Chondrocyte (in vitro differentiated cells): ENCODE measurements at regions not wholly inside any gene's neighbourhood (a gene's known extent, or its start where the extent isn't known, plus 50 kb on each side); places are given as distances from the start of the nearest gene placed in this dataset.

Source experiments
- DNase-seq: peaks from one replicate; pipeline ENCODE4 v3.0.0; 2021; ENCODE audit warnings: mixed read lengths, low spot score
- H3K27ac Mint-ChIP-seq: one replicate; pipeline ENCODE4 v1.8.0; 2021; ENCODE audit warnings: mild to moderate bottlenecking, moderate library complexity, mixed read lengths; ENCODE audit not compliant: unreplicated experiment
- H3K27me3 Mint-ChIP-seq: 2 replicates; pipeline ENCODE4 v1.8.0; 2021; ENCODE audit warnings: low read depth, mixed read lengths
- H3K36me3 Mint-ChIP-seq: 2 replicates; pipeline ENCODE4 v1.8.0; 2021; ENCODE audit warnings: low read depth, mixed read lengths
- H3K4me1 Mint-ChIP-seq: 2 replicates; pipeline ENCODE4 v1.8.0; 2021; ENCODE audit warnings: low read depth, mild to moderate bottlenecking, mixed read lengths
- H3K4me3 Mint-ChIP-seq: one replicate; pipeline ENCODE4 v1.8.0; 2021; ENCODE audit warnings: mild to moderate bottlenecking, moderate library complexity, mixed read lengths; ENCODE audit not compliant: unreplicated experiment
- H3K9me3 Mint-ChIP-seq: 2 replicates; pipeline ENCODE4 v1.8.0; 2021; ENCODE audit warnings: low read depth, mixed read lengths
- TF ChIP-seq, protein P1 (sequence below): fragments of 200-600 bp; sonication (generic); IDR thresholded peaks from 2 replicates; pipeline ENCODE4 v1.5.0; 2021; ENCODE audit warnings: antibody characterized with exemption, mild to moderate bottlenecking, moderate library complexity

- DNase-seq: no peak
- H3K4me3 Mint-ChIP-seq: no peak overlapping the region
- TF ChIP-seq, protein P1, sequence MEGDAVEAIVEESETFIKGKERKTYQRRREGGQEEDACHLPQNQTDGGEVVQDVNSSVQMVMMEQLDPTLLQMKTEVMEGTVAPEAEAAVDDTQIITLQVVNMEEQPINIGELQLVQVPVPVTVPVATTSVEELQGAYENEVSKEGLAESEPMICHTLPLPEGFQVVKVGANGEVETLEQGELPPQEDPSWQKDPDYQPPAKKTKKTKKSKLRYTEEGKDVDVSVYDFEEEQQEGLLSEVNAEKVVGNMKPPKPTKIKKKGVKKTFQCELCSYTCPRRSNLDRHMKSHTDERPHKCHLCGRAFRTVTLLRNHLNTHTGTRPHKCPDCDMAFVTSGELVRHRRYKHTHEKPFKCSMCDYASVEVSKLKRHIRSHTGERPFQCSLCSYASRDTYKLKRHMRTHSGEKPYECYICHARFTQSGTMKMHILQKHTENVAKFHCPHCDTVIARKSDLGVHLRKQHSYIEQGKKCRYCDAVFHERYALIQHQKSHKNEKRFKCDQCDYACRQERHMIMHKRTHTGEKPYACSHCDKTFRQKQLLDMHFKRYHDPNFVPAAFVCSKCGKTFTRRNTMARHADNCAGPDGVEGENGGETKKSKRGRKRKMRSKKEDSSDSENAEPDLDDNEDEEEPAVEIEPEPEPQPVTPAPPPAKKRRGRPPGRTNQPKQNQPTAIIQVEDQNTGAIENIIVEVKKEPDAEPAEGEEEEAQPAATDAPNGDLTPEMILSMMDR: no peak
- H3K36me3 Mint-ChIP-seq: no peaks in the 10 kb centered on the region
- peaks cover 25% of the 10 kb centered on the region for H3K4me1 Mint-ChIP-seq
- H3K27me3 Mint-ChIP-seq: no peaks in the 10 kb centered on the region
- no peaks in the 10 kb centered on the region for H3K9me3 Mint-ChIP-seq
- no peak overlapping the region for H3K27ac Mint-ChIP-seq
Measured at GRCh38 chr2:220224691-220225543, 597.5 kb downstream of the SLC4A3 start.

GRCh38 chr2:220226076-220226475, 598.6 kb downstream of the SLC4A3 start:
- no peak overlapping the region for H3K27ac Mint-ChIP-seq

GRCh38 chr2:220226546-220226945, 599.1 kb downstream of the SLC4A3 start:
- TF ChIP-seq, protein P1: no peak
- H3K9me3 Mint-ChIP-seq: no peaks in the 10 kb centered on the region
- H3K27ac Mint-ChIP-seq: no peak overlapping the region
- peaks cover 25% of the 10 kb centered on the region for H3K4me1 Mint-ChIP-seq
- no peaks in the 10 kb centered on the region for H3K36me3 Mint-ChIP-seq
- H3K4me3 Mint-ChIP-seq: no peak overlapping the region
- no peak for DNase-seq
- H3K27me3 Mint-ChIP-seq: no peaks in the 10 kb centered on the region

More at GRCh38 chr2:220226076-220226475, 598.6 kb downstream of the SLC4A3 start:
- DNase-seq: no peak
- Mint-ChIP-seq H3K4me3 (no peak overlapping the region), H3K9me3 (no peaks in the 10 kb centered on the region), H3K36me3 (no peaks in the 10 kb centered on the region), H3K27me3 (no peaks in the 10 kb centered on the region), H3K4me1 (peaks cover 25% of the 10 kb centered on the region)
- TF ChIP-seq, protein P1: no peak

GRCh38 chr2:220227266-220227920, 600.0 kb downstream of the SLC4A3 start:
- no peak overlapping the region for H3K27ac Mint-ChIP-seq
- TF ChIP-seq, protein P1: no peak
- H3K4me3 Mint-ChIP-seq: no peak overlapping the region
- no peaks in the 10 kb centered on the region for H3K36me3 Mint-ChIP-seq
- no peak for DNase-seq
- H3K9me3 Mint-ChIP-seq: no peaks in the 10 kb centered on the region
- no peaks in the 10 kb centered on the region for H3K27me3 Mint-ChIP-seq
- H3K4me1 Mint-ChIP-seq: peaks cover 25% of the 10 kb centered on the region

- H3K36me3 Mint-ChIP-seq: no peaks in the 10 kb centered on the region
- no peak overlapping the region for H3K27ac Mint-ChIP-seq
- TF ChIP-seq, protein P1: no peak
- H3K9me3 Mint-ChIP-seq: no peaks in the 10 kb centered on the region
- DNase-seq: no peak
- no peak overlapping the region for H3K4me3 Mint-ChIP-seq
- peaks cover 25% of the 10 kb centered on the region for H3K4me1 Mint-ChIP-seq
- H3K27me3 Mint-ChIP-seq: no peaks in the 10 kb centered on the region
Measured at GRCh38 chr2:220228310-220229006, 601.0 kb downstream of the SLC4A3 start.
